Sigmoid colon (tissue), 4 donors: ENCODE measurements at regions not wholly inside any gene's neighbourhood (a gene's known extent, or its start where the extent isn't known, plus 50 kb on each side); places are given as distances from the start of the nearest gene placed in this dataset.

Experiments used
- CTCF ChIP-seq, 4 experiments: fragments of 450-650 bp in 3 of 4; fragments of 200-600 bp in 1 of 4; IDR thresholded peaks; one replicate each; pipeline ENCODE4 v1.5.1; 2016 to 2019; ENCODE audit warnings: antibody characterized with exemption in 4 of 4, mild to moderate bottlenecking in 3 of 4, moderate library complexity in 2 of 4
- EP300 ChIP-seq, 4 donors: sonication (generic); formaldehyde crosslinking; IDR thresholded peaks; one replicate each; pipeline ENCODE4 v1.6.1; 2017; ENCODE audit warnings: antibody characterized with exemption in 4 of 4
- POLR2A ChIP-seq, 2 donors: fragments of 450-650 bp; IDR thresholded peaks; one replicate each; pipeline ENCODE4 v1.6.1; 2016; ENCODE audit warnings: antibody characterized with exemption in 2 of 2, mild to moderate bottlenecking in 2 of 2, moderate library complexity in 2 of 2
- POLR2AphosphoS5 ChIP-seq, 4 donors: sonication (generic); formaldehyde crosslinking; IDR thresholded peaks; one replicate each; pipeline ENCODE4 v1.6.1; 2017; ENCODE audit warnings: antibody characterized with exemption in 4 of 4

- no peak for TF ChIP-seq POLR2AphosphoS5 (IDR thresholded peaks at IDR 0.05)
- no peak for TF ChIP-seq POLR2A (IDR thresholded peaks at IDR 0.05)
- TF ChIP-seq CTCF (IDR thresholded peaks at IDR 0.05): no peak
- no peak for TF ChIP-seq EP300 (IDR thresholded peaks at IDR 0.05)
Observed at GRCh38 chr6:130752267-130752666, 74.9 kb upstream of the SMLR1 start.
